HCT116 (cell line): ENCODE measurements at regions not wholly inside any gene's neighbourhood (a gene's known extent, or its start where the extent isn't known, plus 50 kb on each side); places are given as distances from the start of the nearest gene placed in this dataset.

Experiments
- ATAC-seq: fragments of 200-7000 bp; cut with Tn5 transposase; 2 replicates; pipeline ENCODE4 v1.9.1; 2020; ENCODE audit warnings: mild to moderate bottlenecking, moderate library complexity
- BruUV-seq: library from RNA; stranded (reverse); fragments of 400-500 nt; replicated peaks from 2 replicates; lab custom pipeline; 2021; lab: Mats Ljungman, UMichigan
- CTCF ChIA-PET: fragments of 300-600 bp; sonication (Branson Sonifier 250); formaldehyde crosslinking; loops from one replicate; lab custom pipeline; 2021; ENCODE audit warnings: antibody characterized with exemption; lab: Charles Lee
- POLR2A ChIA-PET: fragments of 300-600, 350-600 bp; sonication (Branson Sonifier 250); formaldehyde crosslinking; loops from one replicate; lab custom pipeline; 2021; ENCODE audit warnings: antibody characterized with exemption; lab: Charles Lee
- RAD21 ChIA-PET, 2 experiments: fragments of 300-600 bp; sonication (Branson Sonifier 250); formaldehyde crosslinking; loops; one replicate each; lab custom pipeline; 2023; ENCODE audit warnings: low total read pairs in 2 of 2; ENCODE audit not compliant: uncharacterized antibody in 2 of 2, unreplicated experiment in 2 of 2, low non-redundant PET in 1 of 2; lab: Charles Lee
- DNase-seq: peaks from one replicate; pipeline ENCODE4 v3.0.0-alpha.2; 2010; ENCODE audit warnings: low read depth, low spot score
- H2AFZ ChIP-seq: fragments of 200-600 bp; shearing (Covaris generic), sonication (generic); 2 replicates; pipeline ENCODE4 v1.6.1; 2017; ENCODE audit warnings: low read depth, mixed run types, mixed read lengths, antibody characterized with exemption, low read length; ENCODE audit not compliant: poor library complexity, severe bottlenecking
- H3K27ac ChIP-seq: 2 replicates; pipeline ENCODE4 v1.5.1; 2012; ENCODE audit warnings: low read depth, low read length
- H3K27me3 ChIP-seq: fragments of 200-600 bp; sonication (generic); 2 replicates; pipeline ENCODE4 v1.6.1; 2016; ENCODE audit warnings: mixed run types, low read length, mixed read lengths; ENCODE audit not compliant: insufficient read depth
- H3K36me3 ChIP-seq, 2 experiments: fragments of 200-500 bp in 1 of 2; fragments of 200-600 bp in 1 of 2; sonication (Bioruptor generic) in 1 of 2; sonication (generic) in 1 of 2; 2 replicates each; pipeline versions ENCODE4 v1.5.1 to v1.6.1; 2014 to 2016; ENCODE audit warnings: low read length in 2 of 2, inconsistent platforms in 1 of 2, mixed read lengths in 1 of 2, mixed run types in 1 of 2; ENCODE audit not compliant: insufficient read depth in 2 of 2, control insufficient read depth in 1 of 2
- H3K4me1 ChIP-seq, 2 experiments: fragments of 200-600 bp in 1 of 2; sonication (generic) in 1 of 2; 2 replicates each; pipeline versions ENCODE4 v1.5.1 to v1.6.1; 2012 to 2017; ENCODE audit warnings: low read length in 2 of 2, inconsistent platforms in 1 of 2, mild to moderate bottlenecking in 1 of 2, mixed read lengths in 1 of 2, mixed run types in 1 of 2, moderate library complexity in 1 of 2; ENCODE audit not compliant: insufficient read depth in 2 of 2, control insufficient read depth in 1 of 2
- H3K4me2 ChIP-seq: fragments of 200-600 bp; sonication (generic); 2 replicates; pipeline ENCODE4 v1.6.1; 2017; ENCODE audit warnings: mixed run types, low read length, mixed read lengths
- H3K4me3 ChIP-seq, 2 experiments: fragments of 200-600 bp in 1 of 2; sonication (generic) in 1 of 2; replicated peaks in 1 of 2; 2 replicates each; pipeline ENCODE4 v1.5.1; 2011 to 2016; ENCODE audit warnings: low read length in 2 of 2, control low read depth in 1 of 2, low read depth in 1 of 2, mild to moderate bottlenecking in 1 of 2, mixed read lengths in 1 of 2, mixed run types in 1 of 2
- H3K79me2 ChIP-seq: fragments of 200-600 bp; sonication (generic); 2 replicates; pipeline ENCODE4 v1.6.1; 2017; ENCODE audit warnings: mild to moderate bottlenecking, mixed run types, low read length, moderate library complexity, mixed read lengths; ENCODE audit not compliant: insufficient read depth
- H3K9ac ChIP-seq: fragments of 200-600 bp; sonication (generic); 2 replicates; pipeline ENCODE4 v1.6.1; 2016; ENCODE audit warnings: low read length, mixed read lengths
- H3K9me2 ChIP-seq: fragments of 200-600 bp; sonication (generic), shearing (Covaris generic); 2 replicates; pipeline ENCODE4 v1.6.1; 2017; ENCODE audit warnings: mixed run types, mild to moderate bottlenecking, moderate library complexity; ENCODE audit not compliant: insufficient read depth
- H3K9me3 ChIP-seq, 2 experiments: fragments of 200-500 bp in 1 of 2; fragments of 200-600 bp in 1 of 2; sonication (Bioruptor generic) in 1 of 2; sonication (generic) in 1 of 2; 2 replicates each; pipeline ENCODE4 v1.6.1; 2014 to 2017; ENCODE audit warnings: low read length in 2 of 2, mixed read lengths in 2 of 2, inconsistent platforms in 1 of 2, low read depth in 1 of 2, mild to moderate bottlenecking in 1 of 2, mixed run types in 1 of 2, moderate library complexity in 1 of 2; ENCODE audit not compliant: control insufficient read depth in 1 of 2, insufficient read depth in 1 of 2
- H4K20me1 ChIP-seq: fragments of 200-600 bp; sonication (generic), shearing (Covaris generic); 2 replicates; pipeline ENCODE4 v1.6.1; 2017; ENCODE audit warnings: mixed run types, mild to moderate bottlenecking, moderate library complexity; ENCODE audit not compliant: insufficient read depth
- CBX3 ChIP-seq: IDR thresholded peaks from 2 replicates; pipeline ENCODE4 v1.6.1; 2012; ENCODE audit warnings: low read depth
- CTCF ChIP-seq, 3 experiments: fragments of 200-600 bp in 1 of 3; sonication (generic) in 1 of 3; IDR thresholded peaks in 2 of 3; conservative IDR thresholded peaks in 1 of 3; 2 replicates each; pipeline ENCODE4 v1.5.1; 2012 to 2017; ENCODE audit warnings: low read depth in 2 of 3, low read length in 2 of 3, antibody characterized with exemption in 1 of 3, borderline replicate concordance in 1 of 3, control low read depth in 1 of 3, mild to moderate bottlenecking in 1 of 3, mixed read lengths in 1 of 3, mixed run types in 1 of 3, moderate library complexity in 1 of 3; ENCODE audit not compliant: insufficient read depth in 1 of 3
- EGR1 ChIP-seq: IDR thresholded peaks from 2 replicates; pipeline ENCODE4 v1.6.1; 2012; ENCODE audit warnings: low read depth
- ELF1 ChIP-seq: IDR thresholded peaks from 2 replicates; pipeline ENCODE4 v1.6.1; 2012; ENCODE audit warnings: low read depth, borderline replicate concordance
- EZH2phosphoT487 ChIP-seq: fragments of 200-600 bp; IDR thresholded peaks from 2 replicates; pipeline ENCODE4 v1.6.1; 2018; ENCODE audit warnings: antibody characterized with exemption, borderline replicate concordance
- FOSL1 ChIP-seq: IDR thresholded peaks from 2 replicates; pipeline ENCODE4 v1.6.1; 2012; ENCODE audit warnings: low read depth
- JUND ChIP-seq: IDR thresholded peaks from 2 replicates; pipeline ENCODE4 v1.6.1; 2012
- POLR2A ChIP-seq: IDR thresholded peaks from 2 replicates; pipeline ENCODE4 v1.7.0; 2011; ENCODE audit warnings: borderline replicate concordance; ENCODE audit not compliant: insufficient read depth, insufficient read length; ENCODE audit errors: extremely low read depth
- POLR2AphosphoS5 ChIP-seq: IDR thresholded peaks from 2 replicates; pipeline ENCODE4 v1.6.1; 2011; ENCODE audit warnings: mild to moderate bottlenecking, low read depth, low read length, moderate library complexity
- RAD21 ChIP-seq: IDR thresholded peaks from 2 replicates; pipeline ENCODE4 v1.6.1; 2012; ENCODE audit warnings: low read depth, mild to moderate bottlenecking
- SIN3A ChIP-seq: IDR thresholded peaks from 2 replicates; pipeline ENCODE4 v1.6.1; 2012; ENCODE audit warnings: low read depth
- SP1 ChIP-seq: IDR thresholded peaks from 2 replicates; pipeline ENCODE4 v1.6.1; 2012; ENCODE audit warnings: low read depth
- SRF ChIP-seq: IDR thresholded peaks from 2 replicates; pipeline ENCODE4 v1.6.1; 2012; ENCODE audit warnings: low read depth
- TCF7L2 ChIP-seq: IDR thresholded peaks from 2 replicates; pipeline ENCODE4 v1.7.0; 2011; ENCODE audit warnings: borderline replicate concordance, inconsistent platforms; ENCODE audit not compliant: insufficient read depth, insufficient read length; ENCODE audit errors: extremely low read depth
- YY1 ChIP-seq: IDR thresholded peaks from 2 replicates; pipeline ENCODE4 v1.6.1; 2011; ENCODE audit warnings: low read length, low read depth, moderate library complexity, mild to moderate bottlenecking; ENCODE audit not compliant: insufficient replicate concordance; ENCODE audit errors: extremely low read depth
- ZBTB33 ChIP-seq: IDR thresholded peaks from 2 replicates; pipeline ENCODE4 v1.6.1; 2011; ENCODE audit warnings: mild to moderate bottlenecking, low read length, moderate library complexity; ENCODE audit not compliant: insufficient replicate concordance; ENCODE audit errors: extremely low read depth
- ZFX ChIP-seq: fragments of 450-650 bp; IDR thresholded peaks from 2 replicates; pipeline ENCODE4 v1.6.1; 2017
- intact Hi-C: fragments of 100-400 bp; cut with micrococcal nuclease; formaldehyde crosslinking; loops from 2 replicates; pipeline ENCODE4 v1.10.0; 2022
- TF ChIP-seq, protein P1 (sequence below): IDR thresholded peaks from 2 replicates; pipeline ENCODE4 v1.6.1; 2012; ENCODE audit warnings: low read depth
- TF ChIP-seq, protein P2 (sequence below): IDR thresholded peaks from 2 replicates; pipeline ENCODE4 v1.6.1; 2012

DNA sequence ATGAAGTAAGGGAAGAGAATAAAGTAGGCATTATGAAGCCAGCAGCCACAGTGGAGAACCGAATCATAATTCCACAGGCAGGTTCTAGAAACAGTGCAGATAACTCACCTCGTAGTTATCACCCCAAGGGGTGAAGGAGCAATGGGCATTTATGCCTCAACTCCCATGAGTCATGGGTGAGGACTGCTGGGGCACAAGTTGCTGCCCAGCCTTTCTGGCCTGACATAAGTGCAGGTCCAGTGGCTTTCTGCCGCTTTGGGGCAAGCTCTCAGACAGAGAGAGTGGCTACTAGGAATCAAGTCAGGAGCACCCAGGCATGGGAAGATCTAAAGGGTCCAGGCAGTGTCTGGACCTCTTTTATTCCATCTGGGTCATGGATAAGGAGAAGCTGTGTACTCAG is 149.8 kb downstream of the SUCLG1 start:
- intact Hi-C loops = no loop called here
- Histone ChIP-seq H2AFZ (no peak overlapping the region), H4K20me1 (no peaks in the 10 kb centered on the region), H3K27ac (no peak overlapping the region), H3K4me2 (no peak overlapping the region), H3K79me2 (no peaks in the 10 kb centered on the region), H3K4me1 (no peaks in the 10 kb centered on the region), H3K4me3 (no peak overlapping the region), H3K9me2 (no peaks in the 10 kb centered on the region), H3K36me3 (no peaks in the 10 kb centered on the region), H3K9me3 (no peaks in the 10 kb centered on the region), H3K9ac (no peak overlapping the region), H3K27me3 (no peaks in the 10 kb centered on the region)
- BruUV-seq = no TSS peak
- POLR2A ChIA-PET = no interaction called here
- DNase-seq (no peak), ATAC-seq (no peak)
- CTCF ChIA-PET = no interaction called here
- TF ChIP-seq EZH2phosphoT487 (no peak), CBX3 (no peak), RAD21 (no peak), SP1 (no peak), SIN3A (no peak), EGR1 (no peak), ZBTB33 (no peak), ELF1 (no peak), YY1 (no peak), TCF7L2 (no peak), FOSL1 (no peak), POLR2AphosphoS5 (no peak), SRF (no peak), POLR2A (no peak), CTCF (IDR thresholded peaks at IDR 0.05 in 2 of 3, conservative IDR thresholded peaks at IDR 0.05 in 1 of 3; ENCODE audit: borderline replicate concordance in 1 of 3, insufficient read depth in 1 of 3, low read depth in 2 of 3, low read length in 2 of 3) (no peak), JUND (no peak), ZFX (no peak)
- TF ChIP-seq, protein P1, sequence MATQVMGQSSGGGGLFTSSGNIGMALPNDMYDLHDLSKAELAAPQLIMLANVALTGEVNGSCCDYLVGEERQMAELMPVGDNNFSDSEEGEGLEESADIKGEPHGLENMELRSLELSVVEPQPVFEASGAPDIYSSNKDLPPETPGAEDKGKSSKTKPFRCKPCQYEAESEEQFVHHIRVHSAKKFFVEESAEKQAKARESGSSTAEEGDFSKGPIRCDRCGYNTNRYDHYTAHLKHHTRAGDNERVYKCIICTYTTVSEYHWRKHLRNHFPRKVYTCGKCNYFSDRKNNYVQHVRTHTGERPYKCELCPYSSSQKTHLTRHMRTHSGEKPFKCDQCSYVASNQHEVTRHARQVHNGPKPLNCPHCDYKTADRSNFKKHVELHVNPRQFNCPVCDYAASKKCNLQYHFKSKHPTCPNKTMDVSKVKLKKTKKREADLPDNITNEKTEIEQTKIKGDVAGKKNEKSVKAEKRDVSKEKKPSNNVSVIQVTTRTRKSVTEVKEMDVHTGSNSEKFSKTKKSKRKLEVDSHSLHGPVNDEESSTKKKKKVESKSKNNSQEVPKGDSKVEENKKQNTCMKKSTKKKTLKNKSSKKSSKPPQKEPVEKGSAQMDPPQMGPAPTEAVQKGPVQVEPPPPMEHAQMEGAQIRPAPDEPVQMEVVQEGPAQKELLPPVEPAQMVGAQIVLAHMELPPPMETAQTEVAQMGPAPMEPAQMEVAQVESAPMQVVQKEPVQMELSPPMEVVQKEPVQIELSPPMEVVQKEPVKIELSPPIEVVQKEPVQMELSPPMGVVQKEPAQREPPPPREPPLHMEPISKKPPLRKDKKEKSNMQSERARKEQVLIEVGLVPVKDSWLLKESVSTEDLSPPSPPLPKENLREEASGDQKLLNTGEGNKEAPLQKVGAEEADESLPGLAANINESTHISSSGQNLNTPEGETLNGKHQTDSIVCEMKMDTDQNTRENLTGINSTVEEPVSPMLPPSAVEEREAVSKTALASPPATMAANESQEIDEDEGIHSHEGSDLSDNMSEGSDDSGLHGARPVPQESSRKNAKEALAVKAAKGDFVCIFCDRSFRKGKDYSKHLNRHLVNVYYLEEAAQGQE = no peak
- TF ChIP-seq, protein P2, sequence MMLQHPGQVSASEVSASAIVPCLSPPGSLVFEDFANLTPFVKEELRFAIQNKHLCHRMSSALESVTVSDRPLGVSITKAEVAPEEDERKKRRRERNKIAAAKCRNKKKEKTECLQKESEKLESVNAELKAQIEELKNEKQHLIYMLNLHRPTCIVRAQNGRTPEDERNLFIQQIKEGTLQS = no peak
- RAD21 ChIA-PET = no interaction called here
